BJ (cell line): ENCODE measurements at regions not wholly inside any gene's neighbourhood (a gene's known extent, or its start where the extent isn't known, plus 50 kb on each side); places are given as distances from the start of the nearest gene placed in this dataset.

Source experiments
- CTCF ChIA-PET: fragments of 350-600 bp; formaldehyde crosslinking; extraction: SDS; loops from one replicate; lab custom pipeline; 2021; ENCODE audit warnings: antibody characterized with exemption, inconsistent platforms; lab: Yijun Ruan, JAX
- POLR2A ChIA-PET: fragments of 300-600 bp; sonication (Branson Sonifier 250); formaldehyde crosslinking; extraction: SDS; loops from one replicate; lab custom pipeline; 2021; ENCODE audit warnings: antibody characterized with exemption; lab: Charles Lee
- DNase-seq: peaks from one replicate; pipeline ENCODE4 v3.0.0-alpha.2; 2011; ENCODE audit warnings: low read depth
- H3K27me3 ChIP-seq: 2 replicates; pipeline ENCODE4 v1.6.0; 2011; ENCODE audit warnings: low read length; ENCODE audit not compliant: control insufficient read depth, insufficient read depth
- H3K36me3 ChIP-seq: 2 replicates; pipeline ENCODE4 v1.5.1; 2011; ENCODE audit warnings: low read length; ENCODE audit not compliant: control insufficient read depth, insufficient read depth
- H3K4me3 ChIP-seq: 2 replicates; pipeline ENCODE4 v1.5.1; 2011; ENCODE audit warnings: low read depth, mild to moderate bottlenecking, control low read depth, low read length
- CTCF ChIP-seq: IDR thresholded peaks from 2 replicates; pipeline ENCODE4 v1.5.1; 2011; ENCODE audit warnings: low read depth, mild to moderate bottlenecking, control low read depth, inconsistent platforms, low read length, moderate library complexity; ENCODE audit not compliant: insufficient read depth

- CTCF ChIA-PET = interaction anchor here (0.7 kb wide), 1 partner anchor 21 kb away, joined by 3 read pairs; no protein-coding TSS in a partner anchor
- DNase-seq = no peak
- H3K4me3 ChIP-seq = no peak overlapping the region
- no peaks in the 10 kb centered on the region for H3K27me3 ChIP-seq
- POLR2A ChIA-PET = interaction anchor here (0.6 kb wide), 1 partner anchor 38 kb away, joined by 4 read pairs; no protein-coding TSS in a partner anchor
- no peak for TF ChIP-seq CTCF
- no peaks in the 10 kb centered on the region for H3K36me3 ChIP-seq
Measured at GRCh38 chr18:75868031-75868430, 440.5 kb upstream of the SMIM21 start.

- Histone ChIP-seq H3K36me3 (no peaks in the 10 kb centered on the region), H3K27me3 (no peaks in the 10 kb centered on the region), H3K4me3 (no peak overlapping the region)
- TF ChIP-seq CTCF = no peak
- no peak for DNase-seq
- CTCF ChIA-PET = no interaction called here
- POLR2A ChIA-PET = no interaction called here
Measured at GRCh38 chr18:75865639-75866038, 438.1 kb upstream of the SMIM21 start.

GRCh38 chr18:75864816-75865215, 437.3 kb upstream of the SMIM21 start:
- Histone ChIP-seq H3K4me3 (no peak overlapping the region), H3K27me3 (no peaks in the 10 kb centered on the region), H3K36me3 (no peaks in the 10 kb centered on the region)
- TF ChIP-seq CTCF = no peak
- ChIA-PET CTCF (no interaction called here), POLR2A (no interaction called here)
- DNase-seq = no peak

- POLR2A ChIA-PET = no interaction called here
- TF ChIP-seq CTCF = no peak
Measured at GRCh38 chr18:75863696-75864095, 436.2 kb upstream of the SMIM21 start.

GRCh38 chr18:75862458-75862857, 435.0 kb upstream of the SMIM21 start:
- no peak for TF ChIP-seq CTCF
- Histone ChIP-seq H3K27me3 (no peaks in the 10 kb centered on the region), H3K4me3 (no peak overlapping the region), H3K36me3 (no peaks in the 10 kb centered on the region)
- CTCF ChIA-PET = no interaction called here
- DNase-seq = no peak
- POLR2A ChIA-PET = no interaction called here

More at GRCh38 chr18:75863696-75864095, 436.2 kb upstream of the SMIM21 start:
- no peak overlapping the region for H3K4me3 ChIP-seq
- H3K36me3 ChIP-seq = no peaks in the 10 kb centered on the region
- CTCF ChIA-PET = no interaction called here
- no peaks in the 10 kb centered on the region for H3K27me3 ChIP-seq
- DNase-seq = no peak
